ENCODE measurements at regions not wholly inside any gene's neighbourhood (a gene's known extent, or its start where the extent isn't known, plus 50 kb on each side); places are given as distances from the start of the nearest gene placed in this dataset.

GRCh38 chr7:91431601-91432000, 167.4 kb downstream of the FZD1 start:
- TF ChIP-seq CTCF (IDR thresholded peaks at IDR 0.05 in 4 of 5, conservative IDR thresholded peaks at IDR 0.05 in 1 of 5) (no peak), POLR2A (IDR thresholded peaks at IDR 0.05) (no peak)
